ENCODE measurements at regions not wholly inside any gene's neighbourhood (a gene's known extent, or its start where the extent isn't known, plus 50 kb on each side); places are given as distances from the start of the nearest gene placed in this dataset.

GRCh38 chr9:79362100-79363081, 209.4 kb upstream of the TLE4 start:
- TF ChIP-seq, protein P1, sequence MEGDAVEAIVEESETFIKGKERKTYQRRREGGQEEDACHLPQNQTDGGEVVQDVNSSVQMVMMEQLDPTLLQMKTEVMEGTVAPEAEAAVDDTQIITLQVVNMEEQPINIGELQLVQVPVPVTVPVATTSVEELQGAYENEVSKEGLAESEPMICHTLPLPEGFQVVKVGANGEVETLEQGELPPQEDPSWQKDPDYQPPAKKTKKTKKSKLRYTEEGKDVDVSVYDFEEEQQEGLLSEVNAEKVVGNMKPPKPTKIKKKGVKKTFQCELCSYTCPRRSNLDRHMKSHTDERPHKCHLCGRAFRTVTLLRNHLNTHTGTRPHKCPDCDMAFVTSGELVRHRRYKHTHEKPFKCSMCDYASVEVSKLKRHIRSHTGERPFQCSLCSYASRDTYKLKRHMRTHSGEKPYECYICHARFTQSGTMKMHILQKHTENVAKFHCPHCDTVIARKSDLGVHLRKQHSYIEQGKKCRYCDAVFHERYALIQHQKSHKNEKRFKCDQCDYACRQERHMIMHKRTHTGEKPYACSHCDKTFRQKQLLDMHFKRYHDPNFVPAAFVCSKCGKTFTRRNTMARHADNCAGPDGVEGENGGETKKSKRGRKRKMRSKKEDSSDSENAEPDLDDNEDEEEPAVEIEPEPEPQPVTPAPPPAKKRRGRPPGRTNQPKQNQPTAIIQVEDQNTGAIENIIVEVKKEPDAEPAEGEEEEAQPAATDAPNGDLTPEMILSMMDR (IDR thresholded peaks at IDR 0.05; ENCODE audit: low read length) = no peak
- TF ChIP-seq EZH2 (optimal IDR thresholded peaks at IDR 0.05; ENCODE audit: low read depth, low read length) = no peak
